Heart left ventricle (tissue), 16 donors: ENCODE measurements at regions not wholly inside any gene's neighbourhood (a gene's known extent, or its start where the extent isn't known, plus 50 kb on each side); places are given as distances from the start of the nearest gene placed in this dataset.
A peak's percentile ranks its signal among the peaks of the same experiment; 100 is the strongest.

Source experiments
- ATAC-seq, 4 donors: fragments of 200-7000 bp; cut with Tn5 transposase; one replicate each; pipeline ENCODE4 v1.9.1; 2020 to 2022; ENCODE audit warnings: moderate library complexity in 4 of 4, mild to moderate bottlenecking in 3 of 4, moderate number of reproducible peaks in 1 of 4
- DNase-seq, 5 donors: peaks; one replicate each; pipeline ENCODE4 v3.0.0-alpha.2; 2020
- H3K27ac ChIP-seq, 12 donors: fragments of 200-600 bp; sonication (generic) in 4 of 12; one replicate each; pipeline versions ENCODE4 v1.5.0 to v1.8.0; 2016 to 2022; ENCODE audit warnings: mild to moderate bottlenecking in 2 of 12
- H3K27me3 ChIP-seq, 9 donors: fragments of 200-600 bp; sonication (generic) in 2 of 9; one replicate each; pipeline versions ENCODE4 v1.5.1 to v1.8.0; 2016 to 2022; ENCODE audit warnings: mild to moderate bottlenecking in 3 of 9
- H3K36me3 ChIP-seq, 9 donors: fragments of 200-600 bp; sonication (generic) in 2 of 9; one replicate each; pipeline versions ENCODE4 v1.5.0 to v1.8.0; 2018 to 2022; ENCODE audit warnings: mild to moderate bottlenecking in 2 of 9
- H3K4me1 ChIP-seq, 12 donors: fragments of 200-600 bp; sonication (generic) in 4 of 12; one replicate each; pipeline versions ENCODE4 v1.5.0 to v1.8.0; 2016 to 2022; ENCODE audit warnings: mild to moderate bottlenecking in 3 of 12
- H3K4me3 ChIP-seq, 12 donors: fragments of 200-600 bp; sonication (generic) in 4 of 12; one replicate each; pipeline versions ENCODE4 v1.5.0 to v1.8.0; 2017 to 2022; ENCODE audit warnings: mild to moderate bottlenecking in 9 of 12, moderate library complexity in 4 of 12
- H3K9me3 ChIP-seq, 12 donors: fragments of 200-600 bp; sonication (generic) in 4 of 12; one replicate each; pipeline versions ENCODE4 v1.5.0 to v1.8.0; 2016 to 2022; ENCODE audit warnings: mild to moderate bottlenecking in 1 of 12
- POLR2A ChIP-seq, 2 donors: fragments of 450-650 bp; IDR thresholded peaks; one replicate each; pipeline ENCODE4 v1.6.1; 2017; ENCODE audit warnings: antibody characterized with exemption in 2 of 2, mild to moderate bottlenecking in 2 of 2, moderate library complexity in 2 of 2
- WGBS, 4 donors: extraction: QIAGEN DNeasy Blood & Tissue Kit in 2 of 4; methylation state at CpG; one replicate each; pipeline versions ENCODE4 v1.1.5 to v1.1.7; 2013 to 2018; 5-methylcytosine and 5-hydroxymethylcytosine counted together
- intact Hi-C, 10 donors: fragments of 100-400 bp; cut with DNase I; formaldehyde crosslinking; loops; one replicate each; pipeline versions ENCODE4 v1.11.1 to v1.14.2; 2022
- TF ChIP-seq, protein P1 (sequence below), 12 donors: fragments of 200-600 bp; sonication (generic) in 4 of 12; IDR thresholded peaks; one replicate each; pipeline versions ENCODE4 v1.5.0 to v1.8.0; 2018 to 2022; ENCODE audit warnings: antibody characterized with exemption in 12 of 12, mild to moderate bottlenecking in 5 of 12
- donor health status: ischemic (EF 13 %, LVEDD 7.1; RV severe dilation, severe dysfunction).
- donor health status: healthy with polysubstance abuse.
- donor health status: DM: no; HTN: yes; CAD: no.
- donor health status: DM: no; HTN: no; CAD: no.
- donor health status: ischemic (EF 25% LVEDD 6.9; RV normal size, moderate dysfunction).
- donor health status: ischemic (EF 25% LVEDD 5.7; RV mildly dilated, moderate dysfunction).
- donor health status: healthy.
- donor health status: DM: yes; HTN: yes; CAD: no.
- donor health status: ischemic (EF 35%, LVEDD 5.7; RV mildly dilated, moderate dysfunction).
- donor health status: nonischemic (EF 11% LVEDD 7.7; RV severe dilation, severe dysfunction).
- donor health status: DM: yes; HTN: yes; CAD: no.
- donor health status: PGD.
- donor health status: ischemic (EF 29% LVEDD 5.4; RV normal size, mild dysfunction).
- donor health status: nonischemic (EF 23%, LVEDD 6.1; RV moderate dilation, normal function).

DNA sequence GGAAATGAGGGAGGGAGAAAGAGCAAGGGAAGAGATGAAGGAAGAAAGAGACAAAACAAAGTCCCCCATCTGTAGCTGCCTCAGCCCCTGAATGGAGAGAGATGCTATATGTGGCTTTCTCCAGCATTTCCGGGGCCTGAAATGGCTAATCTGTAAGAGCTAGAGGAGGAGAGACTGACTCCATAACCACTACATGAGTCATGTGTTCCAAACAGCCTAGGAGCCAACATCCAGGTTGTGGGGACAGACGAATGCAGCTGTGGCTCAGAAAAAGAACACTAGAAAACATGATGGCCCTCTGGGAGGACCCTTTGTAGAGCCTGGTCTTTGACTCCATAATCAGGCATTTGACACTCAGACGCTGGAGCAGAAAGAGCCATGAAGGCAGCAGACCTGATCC lies 292.0 kb upstream of the ZNF507 start:
- no peak overlapping the region for H3K27ac ChIP-seq
- H3K4me3 ChIP-seq, result no peak overlapping the region
- no peaks in the 10 kb centered on the region for H3K4me1 ChIP-seq
- H3K9me3 ChIP-seq, result no peaks in the 10 kb centered on the region
- intact Hi-C loops, result no loop called here
- no peaks in the 10 kb centered on the region for H3K36me3 ChIP-seq
- ATAC-seq (peak in 1 of 4 donors; percentile 42), DNase-seq (no peak)
- no peaks in the 10 kb centered on the region for H3K27me3 ChIP-seq
- TF ChIP-seq, protein P1, sequence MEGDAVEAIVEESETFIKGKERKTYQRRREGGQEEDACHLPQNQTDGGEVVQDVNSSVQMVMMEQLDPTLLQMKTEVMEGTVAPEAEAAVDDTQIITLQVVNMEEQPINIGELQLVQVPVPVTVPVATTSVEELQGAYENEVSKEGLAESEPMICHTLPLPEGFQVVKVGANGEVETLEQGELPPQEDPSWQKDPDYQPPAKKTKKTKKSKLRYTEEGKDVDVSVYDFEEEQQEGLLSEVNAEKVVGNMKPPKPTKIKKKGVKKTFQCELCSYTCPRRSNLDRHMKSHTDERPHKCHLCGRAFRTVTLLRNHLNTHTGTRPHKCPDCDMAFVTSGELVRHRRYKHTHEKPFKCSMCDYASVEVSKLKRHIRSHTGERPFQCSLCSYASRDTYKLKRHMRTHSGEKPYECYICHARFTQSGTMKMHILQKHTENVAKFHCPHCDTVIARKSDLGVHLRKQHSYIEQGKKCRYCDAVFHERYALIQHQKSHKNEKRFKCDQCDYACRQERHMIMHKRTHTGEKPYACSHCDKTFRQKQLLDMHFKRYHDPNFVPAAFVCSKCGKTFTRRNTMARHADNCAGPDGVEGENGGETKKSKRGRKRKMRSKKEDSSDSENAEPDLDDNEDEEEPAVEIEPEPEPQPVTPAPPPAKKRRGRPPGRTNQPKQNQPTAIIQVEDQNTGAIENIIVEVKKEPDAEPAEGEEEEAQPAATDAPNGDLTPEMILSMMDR (IDR thresholded peaks at IDR 0.05), result no peak
- no peak for TF ChIP-seq POLR2A (IDR thresholded peaks at IDR 0.05)
- 65 to 74% (median 70%) methylated on average over 3 of the region's 3 CpGs for WGBS, 4 donors

DNA sequence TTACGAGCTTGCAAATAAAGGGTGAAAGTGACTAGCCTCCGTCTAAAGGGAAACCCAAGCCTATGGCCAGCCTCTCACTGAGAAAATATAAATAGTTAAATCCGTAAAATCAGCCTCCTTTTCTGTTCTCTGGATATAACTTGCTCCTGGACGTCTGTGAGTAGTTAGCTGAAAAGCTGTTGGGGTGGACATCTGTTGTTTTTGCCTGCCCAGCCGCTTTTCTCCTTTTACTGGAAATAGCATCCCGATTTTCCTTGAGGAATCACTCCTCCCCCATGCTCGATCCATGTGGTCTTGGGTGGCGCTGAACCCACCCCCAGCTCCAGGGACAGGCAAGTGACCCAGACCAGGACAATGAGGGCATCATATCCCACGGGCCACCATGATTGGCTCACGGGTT lies 291.5 kb upstream of the ZNF507 start:
- Histone ChIP-seq H3K4me1 (no peaks in the 10 kb centered on the region), H3K36me3 (no peaks in the 10 kb centered on the region), H3K27me3 (no peaks in the 10 kb centered on the region), H3K27ac (no peak overlapping the region), H3K9me3 (no peaks in the 10 kb centered on the region), H3K4me3 (no peak overlapping the region)
- 67 to 81% (median 75%) methylated on average over 10 of the region's 10 CpGs for WGBS, 4 donors
- intact Hi-C loops, result no loop called here
- no peak for DNase-seq
- TF ChIP-seq POLR2A (IDR thresholded peaks at IDR 0.05), result no peak
- TF ChIP-seq, protein P1 (IDR thresholded peaks at IDR 0.05), result no peak
- ATAC-seq, result no peak

DNA sequence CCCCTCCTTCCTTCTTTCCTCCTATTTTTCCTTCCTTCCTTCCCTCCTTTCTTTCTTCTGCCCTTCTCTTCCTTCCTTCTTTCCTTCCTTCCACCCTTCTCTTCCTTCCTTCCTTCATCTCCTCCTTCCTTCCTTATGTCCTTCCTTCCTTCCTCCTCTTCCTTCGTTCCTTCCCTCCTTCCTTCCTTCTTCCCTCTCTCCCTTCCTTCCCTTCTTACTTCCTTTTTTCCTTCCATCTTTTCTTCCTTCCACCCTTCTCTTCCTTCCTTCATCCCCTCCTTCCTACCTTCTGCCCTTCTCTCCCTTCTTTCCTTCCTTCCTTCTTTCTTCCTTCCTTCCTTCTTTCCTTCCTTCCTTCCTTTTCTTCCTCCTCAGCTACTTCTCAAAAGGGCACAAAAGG lies 287.3 kb upstream of the ZNF507 start:
- no peak for ATAC-seq
- 44 to 90% (median 79%) methylated on average over 1 of the region's 1 CpG for WGBS, 4 donors
- H3K4me3 ChIP-seq, result no peak overlapping the region
- peaks cover 0 to 10% (median 0%) of the 10 kb centered on the region in 12 donors for H3K4me1 ChIP-seq
- no peaks in the 10 kb centered on the region for H3K27me3 ChIP-seq
- no peak for DNase-seq
- TF ChIP-seq, protein P1 (IDR thresholded peaks at IDR 0.05), result no peak
- TF ChIP-seq POLR2A (IDR thresholded peaks at IDR 0.05), result no peak
- no peaks in the 10 kb centered on the region for H3K9me3 ChIP-seq
- intact Hi-C loops, result no loop called here
- H3K27ac ChIP-seq, result no peak overlapping the region
- no peaks in the 10 kb centered on the region for H3K36me3 ChIP-seq

DNA sequence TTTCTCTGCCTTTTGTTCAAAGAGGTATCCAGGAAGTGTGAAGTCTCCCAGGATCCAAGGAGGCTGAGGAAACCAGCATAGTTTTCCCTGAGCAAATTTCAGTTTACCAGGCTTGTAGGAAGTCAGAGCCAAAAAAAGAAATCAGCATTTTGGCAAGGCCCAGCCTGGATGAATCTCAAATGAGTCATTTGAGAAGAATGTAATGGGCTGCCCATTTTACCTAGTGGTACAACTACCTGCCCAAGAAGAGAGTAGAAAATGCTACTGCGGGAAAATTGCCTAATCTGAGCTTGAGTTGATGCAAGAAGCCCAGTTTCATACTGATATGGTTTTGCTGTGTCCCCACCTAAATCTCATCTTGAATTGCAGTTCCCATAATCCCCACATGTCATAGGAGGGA lies 284.1 kb upstream of the ZNF507 start:
- peaks cover 0 to 10% (median 0%) of the 10 kb centered on the region in 12 donors for H3K4me1 ChIP-seq
- TF ChIP-seq, protein P1 (IDR thresholded peaks at IDR 0.05), result peak in 1 of 12 donors; percentile 8
- TF ChIP-seq POLR2A (IDR thresholded peaks at IDR 0.05), result no peak
- no peaks in the 10 kb centered on the region for H3K9me3 ChIP-seq
- peak overlapping the region in 3 of 12 donors; percentile 18 to 25 (median 19) for H3K27ac ChIP-seq
- ATAC-seq, result peak in 2 of 4 donors; percentile 29 to 41
- no peaks in the 10 kb centered on the region for H3K36me3 ChIP-seq
- intact Hi-C loops, result no loop called here
- DNase-seq, result no peak
- no peaks in the 10 kb centered on the region for H3K27me3 ChIP-seq
- no peak overlapping the region for H3K4me3 ChIP-seq
- 79 to 94% (median 86%) methylated on average over 1 of the region's 1 CpG for WGBS, 4 donors
